ENCODE measurements at regions not wholly inside any gene's neighbourhood (a gene's known extent, or its start where the extent isn't known, plus 50 kb on each side); places are given as distances from the start of the nearest gene placed in this dataset.

- TF ChIP-seq ZBTB33 (IDR thresholded peaks at IDR 0.05) (no peak), HNF4G (IDR thresholded peaks at IDR 0.05) (no peak)
Observed at GRCh38 chr20:23161968-23162696, 76.0 kb upstream of the CD93 start (continued).

GRCh38 chr20:23161244-23161891 is 75.2 kb upstream of the CD93 start:
- H3K27ac ChIP-seq (ENCODE audit: low read depth in 1 of 2, low read length in 2 of 2): no peak overlapping the region
- H3K36me3 ChIP-seq (ENCODE audit: control insufficient read depth in 4 of 4, insufficient read depth in 3 of 4, low read depth in 1 of 4, low read length in 3 of 4): no peaks in the 10 kb centered on the region
- no peak overlapping the region for H3K9ac ChIP-seq (ENCODE audit: low read depth in 1 of 2, low read length in 2 of 2)
- H3K4me1 ChIP-seq (ENCODE audit: control insufficient read depth in 4 of 4, insufficient read depth in 4 of 4, low read length in 3 of 4): no peaks in the 10 kb centered on the region
- H3K9me3 ChIP-seq (ENCODE audit: control insufficient read depth in 4 of 4, low read length in 3 of 4): no peaks in the 10 kb centered on the region
- 78% methylated on average over 18 of the region's 18 CpGs for WGBS
- H3K27me3 ChIP-seq (ENCODE audit: control insufficient read depth in 4 of 4, insufficient read depth in 4 of 4, low read length in 3 of 4): no peaks in the 10 kb centered on the region
- no peak overlapping the region for H3K4me3 ChIP-seq (ENCODE audit: low read depth in 1 of 3, low read length in 3 of 3)
- no peak for TF ChIP-seq RXRA (IDR thresholded peaks at IDR 0.05)
- TF ChIP-seq NR2F2 (IDR thresholded peaks at IDR 0.05): no peak
- TF ChIP-seq RAD21 (IDR thresholded peaks at IDR 0.05): no peak
- no peak for TF ChIP-seq HNF4G (IDR thresholded peaks at IDR 0.05)
- no peak for TF ChIP-seq REST (IDR thresholded peaks at IDR 0.05)
- TF ChIP-seq ZBTB33 (IDR thresholded peaks at IDR 0.05): no peak
- no peak for TF ChIP-seq EGR1 (IDR thresholded peaks at IDR 0.05; ENCODE audit: low read depth in 2 of 2)
- no peak for TF ChIP-seq GABPA (IDR thresholded peaks at IDR 0.05 in 1 of 2, conservative IDR thresholded peaks at IDR 0.05 in 1 of 2)
- TF ChIP-seq HNF4A (conservative IDR thresholded peaks at IDR 0.05): no peak
- no peak for TF ChIP-seq FOXA2 (IDR thresholded peaks at IDR 0.05)
- no peak for TF ChIP-seq JUND (IDR thresholded peaks at IDR 0.05)
- DNase-seq (ENCODE audit: low spot score): peak; percentile 30
